ENCODE measurements at regions not wholly inside any gene's neighbourhood (a gene's known extent, or its start where the extent isn't known, plus 50 kb on each side); places are given as distances from the start of the nearest gene placed in this dataset.

DNA sequence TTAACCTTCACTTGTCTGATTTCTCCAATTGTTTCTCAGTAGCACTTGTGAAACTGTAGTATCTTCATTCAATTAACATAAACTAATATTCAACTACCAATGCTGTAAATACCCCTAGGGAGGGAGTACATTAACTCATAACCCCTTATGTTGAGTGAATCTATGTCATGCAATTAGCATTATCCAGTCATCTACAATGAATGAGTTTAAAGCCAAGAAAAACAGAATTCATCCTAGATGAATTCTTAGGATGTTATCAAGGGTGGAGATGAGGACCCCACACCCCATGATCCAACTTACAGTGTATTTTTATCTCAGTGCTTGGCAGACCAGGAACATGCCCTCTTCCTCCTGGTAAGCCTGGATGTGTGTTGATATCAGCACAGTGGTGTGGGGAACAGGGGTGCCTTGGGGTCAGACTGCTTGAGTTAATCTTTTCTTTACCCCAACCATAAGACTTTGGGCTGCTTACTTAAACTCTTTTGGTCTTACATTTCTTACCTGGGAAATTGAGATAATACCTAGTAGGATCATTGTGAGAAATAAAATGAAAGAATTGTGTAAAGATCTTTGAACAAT is 62.1 kb upstream of the SCOC start:
- H3K9me3 Mint-ChIP-seq = peaks cover 4% of the 10 kb centered on the region
- no peaks in the 10 kb centered on the region for H3K36me3 Mint-ChIP-seq
- no peak overlapping the region for H3K4me3 Mint-ChIP-seq
- TF ChIP-seq, protein P1, sequence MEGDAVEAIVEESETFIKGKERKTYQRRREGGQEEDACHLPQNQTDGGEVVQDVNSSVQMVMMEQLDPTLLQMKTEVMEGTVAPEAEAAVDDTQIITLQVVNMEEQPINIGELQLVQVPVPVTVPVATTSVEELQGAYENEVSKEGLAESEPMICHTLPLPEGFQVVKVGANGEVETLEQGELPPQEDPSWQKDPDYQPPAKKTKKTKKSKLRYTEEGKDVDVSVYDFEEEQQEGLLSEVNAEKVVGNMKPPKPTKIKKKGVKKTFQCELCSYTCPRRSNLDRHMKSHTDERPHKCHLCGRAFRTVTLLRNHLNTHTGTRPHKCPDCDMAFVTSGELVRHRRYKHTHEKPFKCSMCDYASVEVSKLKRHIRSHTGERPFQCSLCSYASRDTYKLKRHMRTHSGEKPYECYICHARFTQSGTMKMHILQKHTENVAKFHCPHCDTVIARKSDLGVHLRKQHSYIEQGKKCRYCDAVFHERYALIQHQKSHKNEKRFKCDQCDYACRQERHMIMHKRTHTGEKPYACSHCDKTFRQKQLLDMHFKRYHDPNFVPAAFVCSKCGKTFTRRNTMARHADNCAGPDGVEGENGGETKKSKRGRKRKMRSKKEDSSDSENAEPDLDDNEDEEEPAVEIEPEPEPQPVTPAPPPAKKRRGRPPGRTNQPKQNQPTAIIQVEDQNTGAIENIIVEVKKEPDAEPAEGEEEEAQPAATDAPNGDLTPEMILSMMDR (IDR thresholded peaks at IDR 0.05; ENCODE audit: unreplicated experiment) = no peak
- H3K27me3 Mint-ChIP-seq (ENCODE audit: low read depth) = no peaks in the 10 kb centered on the region
- DNase-seq (ENCODE audit: low spot score in 2 of 2, unreplicated experiment in 2 of 2) = no peak
- no peak overlapping the region for H3K27ac Mint-ChIP-seq
- H3K4me1 Mint-ChIP-seq = peaks cover 19% of the 10 kb centered on the region

DNA sequence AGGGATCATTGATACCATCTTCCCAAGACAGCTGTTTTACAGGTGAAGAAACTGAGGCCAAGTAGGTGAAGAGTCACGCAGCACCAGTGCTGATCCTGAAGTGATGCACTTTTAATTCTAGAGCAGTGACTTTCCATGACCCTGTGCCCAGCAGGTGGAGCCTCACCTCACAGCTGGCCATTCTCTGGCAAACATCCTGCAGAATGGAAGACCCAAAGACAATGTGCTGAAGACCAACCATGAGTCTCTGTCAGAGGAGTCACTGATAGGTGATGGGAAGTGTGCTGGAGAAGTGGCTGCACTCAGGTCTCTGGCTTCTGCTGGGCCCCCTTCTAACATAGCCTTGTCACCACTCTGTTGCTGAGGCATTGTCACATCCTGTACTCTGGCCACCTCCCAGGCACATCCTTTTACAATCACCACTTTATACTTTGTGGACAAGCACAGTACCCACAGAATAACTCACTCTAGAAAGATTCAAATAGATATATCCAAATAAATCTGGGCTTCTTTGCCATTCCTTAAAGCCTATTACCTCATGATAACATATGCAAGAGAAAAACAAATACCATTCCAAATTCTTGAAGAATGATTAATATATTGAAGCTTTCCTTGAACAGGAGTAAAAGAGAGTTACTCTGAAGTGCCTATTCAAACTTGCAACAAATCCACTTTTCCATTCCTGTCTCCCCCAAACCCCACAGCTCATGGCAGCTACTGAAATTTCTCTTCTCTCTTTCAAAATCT is 64.1 kb upstream of the SCOC start:
- H3K27me3 Mint-ChIP-seq (ENCODE audit: low read depth) = peaks cover 2% of the 10 kb centered on the region

DNA sequence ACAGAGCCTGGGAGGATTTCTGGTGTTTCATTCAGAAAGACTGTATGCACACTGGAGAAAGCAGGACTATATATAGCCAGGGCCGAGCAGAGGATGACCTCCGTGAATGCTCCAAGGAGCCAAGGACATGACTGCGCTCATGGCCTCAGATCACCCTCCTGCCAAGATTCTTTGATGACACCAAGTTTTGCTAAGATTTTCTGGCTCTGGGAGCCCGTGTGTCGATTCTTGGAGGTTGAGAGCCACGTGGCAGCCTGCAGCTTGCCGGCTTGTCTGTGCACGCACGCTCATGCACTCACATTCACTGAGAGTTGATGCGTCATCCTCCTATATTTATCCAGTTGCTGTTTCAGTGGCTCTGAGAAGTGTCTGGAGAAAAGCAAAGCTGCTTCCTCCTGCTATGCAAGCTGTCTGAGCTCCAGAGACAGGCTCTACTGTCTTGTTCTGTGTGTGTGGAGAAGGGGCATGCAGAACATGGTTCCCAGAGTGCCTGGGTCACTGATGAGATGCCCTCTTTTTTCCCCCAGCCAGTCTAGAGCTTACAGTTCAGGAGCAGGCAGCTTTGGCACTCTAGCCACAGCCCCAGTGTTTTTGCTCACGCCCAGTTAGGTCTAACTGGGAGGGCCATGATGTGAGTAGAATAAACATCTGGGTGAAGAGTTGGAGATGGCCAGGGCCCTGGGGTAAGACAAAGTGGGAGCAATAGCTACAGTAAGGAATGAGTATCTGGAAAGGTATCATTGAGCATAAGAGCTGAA is 64.9 kb upstream of the SCOC start:
- H3K27me3 Mint-ChIP-seq (ENCODE audit: low read depth) = peaks cover 2% of the 10 kb centered on the region
- H3K36me3 Mint-ChIP-seq = no peaks in the 10 kb centered on the region
- TF ChIP-seq, protein P1 (IDR thresholded peaks at IDR 0.05; ENCODE audit: unreplicated experiment) = no peak
- H3K4me3 Mint-ChIP-seq = no peak overlapping the region
- H3K9me3 Mint-ChIP-seq = peaks cover 4% of the 10 kb centered on the region
- DNase-seq (ENCODE audit: low spot score in 2 of 2, unreplicated experiment in 2 of 2) = no peak
- peak overlapping the region; percentile 55 for H3K27ac Mint-ChIP-seq
- H3K4me1 Mint-ChIP-seq = peaks cover 23% of the 10 kb centered on the region

More for the DNA sequence above, 64.1 kb upstream of the SCOC start:
- TF ChIP-seq, protein P1 (IDR thresholded peaks at IDR 0.05; ENCODE audit: unreplicated experiment) = no peak
- no peak overlapping the region for H3K4me3 Mint-ChIP-seq
- DNase-seq (ENCODE audit: low spot score in 2 of 2, unreplicated experiment in 2 of 2) = no peak
- H3K27ac Mint-ChIP-seq = no peak overlapping the region
- no peaks in the 10 kb centered on the region for H3K36me3 Mint-ChIP-seq
- H3K4me1 Mint-ChIP-seq = peaks cover 23% of the 10 kb centered on the region
- H3K9me3 Mint-ChIP-seq = peaks cover 4% of the 10 kb centered on the region

DNA sequence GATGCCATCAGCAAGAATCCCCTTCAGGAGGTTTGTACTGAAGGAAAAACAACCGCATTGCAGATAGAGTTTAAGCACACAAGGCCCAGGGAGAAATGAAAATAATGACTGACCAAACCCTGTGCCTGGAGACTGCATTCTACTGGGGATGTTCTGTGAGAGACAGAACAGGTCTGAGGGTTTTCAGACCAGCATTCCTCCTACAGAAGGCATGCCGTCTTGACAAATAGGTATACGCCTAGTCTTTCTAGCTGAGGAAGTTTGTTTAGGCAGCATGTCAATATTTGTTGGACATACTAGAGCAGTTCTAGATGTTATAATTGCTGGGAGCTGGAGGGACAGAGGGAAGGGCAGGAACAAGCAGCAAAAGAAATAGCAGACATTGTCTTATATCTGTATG is 68.4 kb upstream of the SCOC start:
- Mint-ChIP-seq H3K36me3 (no peaks in the 10 kb centered on the region), H3K27ac (no peak overlapping the region), H3K9me3 (peaks cover 4% of the 10 kb centered on the region), H3K4me3 (no peak overlapping the region), H3K27me3 (ENCODE audit: low read depth) (peaks cover 2% of the 10 kb centered on the region), H3K4me1 (peaks cover 12% of the 10 kb centered on the region)
- TF ChIP-seq, protein P1 (IDR thresholded peaks at IDR 0.05; ENCODE audit: unreplicated experiment) = no peak
- DNase-seq (ENCODE audit: low spot score in 2 of 2, unreplicated experiment in 2 of 2) = no peak

DNA sequence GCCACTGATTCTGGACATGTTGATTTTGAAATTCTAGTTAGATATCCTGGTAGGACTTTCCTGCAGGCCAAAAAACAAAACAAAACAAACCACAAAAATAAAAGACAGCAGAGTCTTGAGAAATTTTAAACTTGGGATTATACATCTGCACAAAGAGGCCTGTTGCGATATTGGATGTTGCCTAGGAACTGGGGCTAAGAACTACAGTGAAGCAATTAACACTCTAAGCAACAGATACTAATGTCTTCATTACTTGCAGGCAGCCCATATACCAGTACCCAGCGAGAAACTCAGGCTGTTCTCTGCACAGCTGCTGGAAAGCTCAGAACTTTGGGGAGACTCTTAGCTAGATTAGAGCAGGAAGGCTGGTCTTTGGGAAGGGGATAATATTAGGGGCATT is 69.1 kb upstream of the SCOC start:
- DNase-seq (ENCODE audit: low spot score in 2 of 2, unreplicated experiment in 2 of 2) = no peak
- Mint-ChIP-seq H3K27me3 (ENCODE audit: low read depth) (peaks cover 2% of the 10 kb centered on the region), H3K36me3 (no peaks in the 10 kb centered on the region), H3K4me1 (peaks cover 8% of the 10 kb centered on the region), H3K4me3 (no peak overlapping the region), H3K27ac (no peak overlapping the region), H3K9me3 (peaks cover 4% of the 10 kb centered on the region)
- TF ChIP-seq, protein P1 (IDR thresholded peaks at IDR 0.05; ENCODE audit: unreplicated experiment) = no peak

All from mesothelial cell of epicardium (in vitro differentiated cells).